Ectodermal cell (in vitro differentiated cells): ENCODE measurements at regions not wholly inside any gene's neighbourhood (a gene's known extent, or its start where the extent isn't known, plus 50 kb on each side); places are given as distances from the start of the nearest gene placed in this dataset.

Source experiments
- H3K27ac ChIP-seq: 2 replicates; pipeline ENCODE4 v1.7.0; 2013; ENCODE audit warnings: mild to moderate bottlenecking, low read depth, low read length; ENCODE audit not compliant: insufficient read depth, poor library complexity, severe bottlenecking
- H3K27me3 ChIP-seq: 2 replicates; pipeline ENCODE4 v1.7.0; 2013; ENCODE audit warnings: mild to moderate bottlenecking, low read length; ENCODE audit not compliant: insufficient read depth, control insufficient read depth, poor library complexity, severe bottlenecking
- H3K36me3 ChIP-seq: one replicate; pipeline ENCODE4 v1.7.0; 2013; ENCODE audit warnings: low read length; ENCODE audit not compliant: control insufficient read depth, insufficient read depth
- H3K4me1 ChIP-seq: one replicate; pipeline ENCODE4 v1.7.0; 2013; ENCODE audit warnings: low read length; ENCODE audit not compliant: control insufficient read depth, insufficient read depth
- H3K4me3 ChIP-seq: 2 replicates; pipeline ENCODE4 v1.7.0; 2013; ENCODE audit warnings: low read depth, low read length, control low read depth; ENCODE audit not compliant: insufficient read depth
- H3K9me3 ChIP-seq: 2 replicates; pipeline ENCODE4 v1.7.0; 2013; ENCODE audit warnings: mild to moderate bottlenecking, low read length, moderate library complexity; ENCODE audit not compliant: control insufficient read depth
- WGBS, 2 experiments: methylation state at CpG; one replicate each; pipeline ENCODE4 v1.1.7; 2013; ENCODE audit warnings: missing lambda C conversion rate in 2 of 2; 5-methylcytosine and 5-hydroxymethylcytosine counted together

- H3K4me3 ChIP-seq = no peak overlapping the region
Measured at GRCh38 chr17:79404136-79404911, 206.5 kb downstream of the RBFOX3 start.

GRCh38 chr17:79401704-79402674 is 208.9 kb downstream of the RBFOX3 start:
- 56 to 60% methylated on average over 26 of the region's 26 CpGs for WGBS, 2 experiments
- Histone ChIP-seq H3K36me3 (no peaks in the 10 kb centered on the region), H3K27ac (no peak overlapping the region), H3K9me3 (no peaks in the 10 kb centered on the region), H3K4me1 (peaks cover 21% of the 10 kb centered on the region), H3K4me3 (no peak overlapping the region), H3K27me3 (peaks cover 18% of the 10 kb centered on the region)

More at GRCh38 chr17:79404136-79404911, 206.5 kb downstream of the RBFOX3 start:
- WGBS, 2 experiments = 93 to 94% methylated on average over 16 of the region's 16 CpGs
- Histone ChIP-seq H3K27me3 (peaks cover 18% of the 10 kb centered on the region), H3K36me3 (no peaks in the 10 kb centered on the region), H3K27ac (no peak overlapping the region), H3K4me1 (peaks cover 26% of the 10 kb centered on the region), H3K9me3 (no peaks in the 10 kb centered on the region)

GRCh38 chr17:79400989-79401703 is 209.7 kb downstream of the RBFOX3 start:
- Histone ChIP-seq H3K36me3 (no peaks in the 10 kb centered on the region), H3K4me3 (no peak overlapping the region), H3K9me3 (no peaks in the 10 kb centered on the region), H3K27me3 (peaks cover 18% of the 10 kb centered on the region), H3K4me1 (peaks cover 21% of the 10 kb centered on the region), H3K27ac (no peak overlapping the region)
- 13% methylated on average over 31 to 33 of the region's 33 CpGs for WGBS, 2 experiments

- Histone ChIP-seq H3K4me1 (peaks cover 21% of the 10 kb centered on the region), H3K36me3 (no peaks in the 10 kb centered on the region), H3K4me3 (no peak overlapping the region), H3K27ac (no peak overlapping the region), H3K9me3 (no peaks in the 10 kb centered on the region), H3K27me3 (peaks cover 18% of the 10 kb centered on the region)
- WGBS, 2 experiments = 87 to 88% methylated on average over 15 of the region's 15 CpGs
Measured at GRCh38 chr17:79399610-79400144, 211.2 kb downstream of the RBFOX3 start.

GRCh38 chr17:79398441-79398840 is 212.4 kb downstream of the RBFOX3 start:
- H3K27ac ChIP-seq = no peak overlapping the region
- peaks cover 21% of the 10 kb centered on the region for H3K4me1 ChIP-seq
- H3K9me3 ChIP-seq = no peaks in the 10 kb centered on the region
- no peak overlapping the region for H3K4me3 ChIP-seq
- H3K36me3 ChIP-seq = no peaks in the 10 kb centered on the region
- 92 to 95% methylated on average over 20 of the region's 20 CpGs for WGBS, 2 experiments
- H3K27me3 ChIP-seq = peaks cover 18% of the 10 kb centered on the region

- no peak overlapping the region for H3K4me3 ChIP-seq
- peaks cover 18% of the 10 kb centered on the region for H3K4me1 ChIP-seq
- 82 to 84% methylated on average over 13 of the region's 13 CpGs for WGBS, 2 experiments
- H3K9me3 ChIP-seq = no peaks in the 10 kb centered on the region
- H3K27me3 ChIP-seq = peaks cover 30% of the 10 kb centered on the region
- H3K27ac ChIP-seq = no peak overlapping the region
- H3K36me3 ChIP-seq = no peaks in the 10 kb centered on the region
Measured at GRCh38 chr17:79396696-79397095, 214.2 kb downstream of the RBFOX3 start.

- WGBS, 2 experiments = 92% methylated on average over 13 of the region's 13 CpGs
Measured at GRCh38 chr17:79395545-79395944, 215.3 kb downstream of the RBFOX3 start.

GRCh38 chr17:79395066-79395465 is 215.8 kb downstream of the RBFOX3 start:
- Histone ChIP-seq H3K4me3 (no peak overlapping the region), H3K27ac (no peak overlapping the region), H3K4me1 (peaks cover 4% of the 10 kb centered on the region), H3K9me3 (no peaks in the 10 kb centered on the region), H3K36me3 (no peaks in the 10 kb centered on the region), H3K27me3 (peaks cover 32% of the 10 kb centered on the region)
- WGBS, 2 experiments = 84 to 87% methylated on average over 10 of the region's 10 CpGs

More at GRCh38 chr17:79395545-79395944, 215.3 kb downstream of the RBFOX3 start:
- Histone ChIP-seq H3K27me3 (peaks cover 34% of the 10 kb centered on the region), H3K9me3 (no peaks in the 10 kb centered on the region), H3K27ac (no peak overlapping the region), H3K36me3 (no peaks in the 10 kb centered on the region), H3K4me1 (peaks cover 9% of the 10 kb centered on the region), H3K4me3 (no peak overlapping the region)

GRCh38 chr17:79393358-79394052 is 217.3 kb downstream of the RBFOX3 start:
- H3K9me3 ChIP-seq = no peaks in the 10 kb centered on the region
- H3K4me1 ChIP-seq = no peaks in the 10 kb centered on the region
- peaks cover 41% of the 10 kb centered on the region for H3K27me3 ChIP-seq
- H3K27ac ChIP-seq = no peak overlapping the region
- 49 to 50% methylated on average over 31 of the region's 31 CpGs for whole genome bisulfite sequencing, 2 experiments
- no peaks in the 10 kb centered on the region for H3K36me3 ChIP-seq
- H3K4me3 ChIP-seq = no peak overlapping the region
